GM21529 (cell line): ENCODE measurements at regions not wholly inside any gene's neighbourhood (a gene's known extent, or its start where the extent isn't known, plus 50 kb on each side); places are given as distances from the start of the nearest gene placed in this dataset.

Source experiments
- ATAC-seq: cut with Tn5 transposase; IDR thresholded peaks from one replicate; pipeline ENCODE4 v1.9.1; 2021; ENCODE audit not compliant: unreplicated experiment

GRCh38 chr2:16080071-16080470 is 139.7 kb downstream of the MYCN start:
- ATAC-seq = no peak

- no peak for ATAC-seq
These were observed 139.3 kb downstream of the MYCN start for GRCh38 chr2:16079637-16080036.

- no peak for ATAC-seq
These were observed 137.3 kb downstream of the MYCN start for GRCh38 chr2:16077601-16078000.

- no peak for ATAC-seq
These were observed 136.6 kb downstream of the MYCN start for GRCh38 chr2:16076911-16077310.

- no peak for ATAC-seq
These were observed 135.0 kb downstream of the MYCN start for GRCh38 chr2:16075045-16076012.

- ATAC-seq = no peak
These were observed 133.6 kb downstream of the MYCN start for GRCh38 chr2:16073921-16074425.

- no peak for ATAC-seq
These were observed 133.1 kb downstream of the MYCN start for GRCh38 chr2:16073471-16073870.

- no peak for ATAC-seq
These were observed 132.4 kb downstream of the MYCN start for GRCh38 chr2:16072638-16073290.

GRCh38 chr2:16071865-16072637 is 131.7 kb downstream of the MYCN start:
- no peak for ATAC-seq

- no peak for ATAC-seq
These were observed 130.9 kb downstream of the MYCN start for GRCh38 chr2:16071039-16071864.

- ATAC-seq = no peak
These were observed 130.3 kb downstream of the MYCN start for GRCh38 chr2:16070648-16070971.

- no peak for ATAC-seq
These were observed 129.7 kb downstream of the MYCN start for GRCh38 chr2:16069933-16070647.

GRCh38 chr2:16069663-16069932 is 129.2 kb downstream of the MYCN start:
- no peak for ATAC-seq

GRCh38 chr2:16068552-16068940 is 128.2 kb downstream of the MYCN start:
- ATAC-seq = no peak

GRCh38 chr2:16067866-16068551 is 127.7 kb downstream of the MYCN start:
- ATAC-seq = no peak

- ATAC-seq = no peak
These were observed 127.1 kb downstream of the MYCN start for GRCh38 chr2:16067444-16067843.

GRCh38 chr2:16067037-16067406 is 126.7 kb downstream of the MYCN start:
- ATAC-seq = no peak

GRCh38 chr2:16066261-16067036 is 126.1 kb downstream of the MYCN start:
- ATAC-seq = no peak
